HepG2 (cell line): ENCODE measurements at regions not wholly inside any gene's neighbourhood (a gene's known extent, or its start where the extent isn't known, plus 50 kb on each side); places are given as distances from the start of the nearest gene placed in this dataset.

Source experiments
- ATAC-seq: fragments of 200-7000 bp; cut with Tn5 transposase; 3 replicates; pipeline ENCODE4 v1.9.1; 2020; ENCODE audit warnings: mild to moderate bottlenecking, moderate library complexity
- BruUV-seq: library from RNA; stranded (reverse); fragments of 400-500 nt; replicated peaks from 2 replicates; lab custom pipeline; 2021; lab: Mats Ljungman, UMichigan
- CTCF ChIA-PET: fragments of 300-600 bp; formaldehyde crosslinking; extraction: SDS; loops from one replicate; lab custom pipeline; 2021; ENCODE audit warnings: low total read pairs, inconsistent platforms, low intra/inter-chr PET ratio; lab: Yijun Ruan, JAX
- POLR2A ChIA-PET: fragments of 350-600 bp; sonication (Branson Sonifier 250); formaldehyde crosslinking; loops from one replicate; lab custom pipeline; 2020; ENCODE audit warnings: antibody characterized with exemption, inconsistent platforms; lab: Yijun Ruan, JAX
- DNase-seq: peaks from one replicate; pipeline ENCODE4 v3.0.0-alpha.2; 2015; ENCODE audit warnings: low spot score
- FAIRE-seq: peaks from 3 replicates; lab custom pipeline; 2011; peaks lifted over from hg19 to GRCh38; lab: Jason Lieb, UNC
- H2AFZ ChIP-seq: one replicate; pipeline ENCODE4 v1.6.1; 2011; ENCODE audit warnings: low read length, inconsistent platforms
- H3K27ac ChIP-seq: fragments of 300-600 bp; 3 replicates; pipeline ENCODE4 v1.8.0; 2011; ENCODE audit warnings: mixed run types, mild to moderate bottlenecking, mixed read lengths, low read length, inconsistent platforms; ENCODE audit not compliant: insufficient read depth; ENCODE audit errors: extremely low read length
- H3K27me3 ChIP-seq, 2 experiments: fragments of 200-600 bp in 1 of 2; 2 replicates in 1 of 2; 3 replicates in 1 of 2; pipeline versions ENCODE4 v1.6.0 to v1.8.0; 2011; ENCODE audit warnings: low read length in 2 of 2, mild to moderate bottlenecking in 2 of 2, moderate library complexity in 2 of 2, inconsistent platforms in 1 of 2; ENCODE audit not compliant: insufficient read depth in 2 of 2, control insufficient read depth in 1 of 2
- H3K36me3 ChIP-seq, 2 experiments: fragments of 200-600 bp in 1 of 2; replicated peaks in 1 of 2; 2 replicates in 1 of 2; 3 replicates in 1 of 2; pipeline versions ENCODE4 v1.5.1 to v1.8.0; 2011; ENCODE audit warnings: low read length in 2 of 2, inconsistent platforms in 1 of 2; ENCODE audit not compliant: insufficient read depth in 2 of 2, control insufficient read depth in 1 of 2
- H3K4me1 ChIP-seq: 2 replicates; pipeline ENCODE4 v1.5.1; 2012; ENCODE audit warnings: low read length, inconsistent platforms; ENCODE audit not compliant: insufficient read depth
- H3K4me2 ChIP-seq: 2 replicates; pipeline ENCODE4 v1.6.0; 2011; ENCODE audit warnings: low read depth, low read length, inconsistent platforms
- H3K4me3 ChIP-seq, 3 experiments: fragments of 200-600 bp in 1 of 3; sonication (generic), shearing (Covaris generic) in 1 of 3; replicated peaks in 1 of 3; 2 replicates each; pipeline ENCODE4 v1.5.1; 2011 to 2016; ENCODE audit warnings: low read length in 3 of 3, inconsistent platforms in 2 of 3, low read depth in 2 of 3, mild to moderate bottlenecking in 2 of 3, control low read depth in 1 of 3, mixed read lengths in 1 of 3; ENCODE audit not compliant: insufficient read depth in 1 of 3
- H3K79me2 ChIP-seq: one replicate; pipeline ENCODE4 v1.6.1; 2011; ENCODE audit warnings: low read length, inconsistent platforms; ENCODE audit not compliant: insufficient read depth
- H3K9ac ChIP-seq: 2 replicates; pipeline ENCODE4 v1.6.0; 2011; ENCODE audit warnings: mild to moderate bottlenecking, low read depth, low read length, inconsistent platforms; ENCODE audit not compliant: insufficient read depth
- H3K9me3 ChIP-seq: 2 replicates; pipeline ENCODE4 v1.5.1; 2012; ENCODE audit warnings: mild to moderate bottlenecking, low read length
- H4K20me1 ChIP-seq: 2 replicates; pipeline ENCODE4 v1.6.0; 2011; ENCODE audit warnings: inconsistent platforms, mild to moderate bottlenecking, low read length, moderate library complexity; ENCODE audit not compliant: insufficient read depth
- WIZ ChIP-seq: sonication (generic); formaldehyde crosslinking; IDR thresholded peaks from 2 replicates; pipeline ENCODE4 v1.5.1; 2020; ENCODE audit warnings: mild to moderate bottlenecking, missing genetic modification reagents
- ZNF205 ChIP-seq: IDR thresholded peaks from 2 replicates; pipeline ENCODE4 v1.6.1; 2018; ENCODE audit warnings: missing biosample characterization, missing genetic modification reagents
- ZSCAN21 ChIP-seq: sonication (generic); formaldehyde crosslinking; IDR thresholded peaks from 2 replicates; pipeline ENCODE4 v1.8.0; 2022; ENCODE audit warnings: mild to moderate bottlenecking, missing genetic modification reagents, moderate library complexity, borderline replicate concordance
- WGBS: methylation state at CpG from one replicate; pipeline ENCODE4 v1.1.6; 2017; ENCODE audit warnings: low lambda C conversion rate; 5-methylcytosine and 5-hydroxymethylcytosine counted together
- in situ Hi-C: cut with HindIII; loops from 2 replicates; pipeline ENCODE4 v1.10.0; 2017; ENCODE audit warnings: low pct_unique_long_range_greater_than_20kb; ENCODE audit not compliant: extremely low pct_ligation_motif_present
- intact Hi-C: fragments of 100-400 bp; cut with micrococcal nuclease; formaldehyde crosslinking; loops from one replicate; pipeline ENCODE4 v1.10.0; 2022; ENCODE audit not compliant: unreplicated experiment
- TF ChIP-seq, protein P1 (sequence below): sonication (generic); formaldehyde crosslinking; IDR thresholded peaks from 2 replicates; pipeline ENCODE4 v1.5.0; 2020; ENCODE audit warnings: missing genetic modification reagents, mild to moderate bottlenecking, borderline replicate concordance
- TF ChIP-seq, protein P2 (sequence below): conservative IDR thresholded peaks from 2 replicates; pipeline ENCODE4 v1.6.1; 2018; ENCODE audit warnings: missing genetic modification reagents

DNA sequence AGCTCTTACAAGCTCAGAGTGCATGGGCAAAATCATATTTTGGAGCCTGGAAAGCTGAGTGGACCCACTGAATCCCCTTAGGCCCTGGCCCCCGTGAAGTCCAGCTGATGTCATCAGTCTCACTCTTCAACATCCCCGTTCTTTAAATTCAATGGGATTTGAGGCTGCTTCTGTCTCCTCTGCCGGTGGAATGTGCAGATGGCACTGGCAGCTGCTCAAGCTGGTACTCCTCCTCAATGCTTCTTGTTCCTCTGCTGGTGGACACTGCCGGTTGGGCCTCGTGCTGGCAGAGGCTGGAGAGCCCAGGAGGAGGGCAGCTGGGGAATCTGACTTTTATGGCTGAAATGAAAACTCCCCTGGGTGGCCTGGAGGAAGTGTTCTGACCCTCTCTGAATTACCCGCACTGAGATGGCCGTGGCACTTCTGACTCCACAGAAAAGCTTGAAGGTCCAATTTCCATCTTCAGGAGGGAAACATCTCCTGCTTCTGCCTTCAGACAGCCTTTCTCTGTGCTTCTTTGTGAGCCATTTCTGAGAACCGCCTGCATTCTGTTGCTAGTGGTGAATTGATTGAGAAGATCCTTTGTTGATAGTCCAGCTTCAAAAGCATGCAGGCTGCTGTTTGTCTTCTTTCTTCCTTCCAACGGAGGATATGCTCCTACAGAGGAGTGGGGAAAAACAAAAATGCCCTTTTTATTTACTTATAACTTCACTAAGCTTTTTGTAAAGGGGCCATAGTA lies 298.9 kb downstream of the TMEM38B start:
- Histone ChIP-seq H3K4me2 (no peak overlapping the region), H2AFZ (no peak overlapping the region), H3K4me3 (no peak overlapping the region), H3K36me3 (no peaks in the 10 kb centered on the region), H3K9me3 (no peaks in the 10 kb centered on the region), H3K9ac (no peak overlapping the region), H3K79me2 (no peaks in the 10 kb centered on the region), H3K4me1 (no peaks in the 10 kb centered on the region), H3K27me3 (no peaks in the 10 kb centered on the region), H4K20me1 (no peaks in the 10 kb centered on the region), H3K27ac (no peak overlapping the region)
- DNase-seq (no peak), ATAC-seq (no peak), FAIRE-seq (no peak)
- 13% methylated on average over 7 of the region's 9 CpGs for WGBS
- POLR2A ChIA-PET = no interaction called here
- in situ Hi-C loops (no loop called here), intact Hi-C loops (no loop called here)
- TF ChIP-seq ZNF205 (no peak), WIZ (CRISPR knock-in tag) (no peak), ZSCAN21 (CRISPR knock-in tag) (no peak)
- TF ChIP-seq, protein P1, sequence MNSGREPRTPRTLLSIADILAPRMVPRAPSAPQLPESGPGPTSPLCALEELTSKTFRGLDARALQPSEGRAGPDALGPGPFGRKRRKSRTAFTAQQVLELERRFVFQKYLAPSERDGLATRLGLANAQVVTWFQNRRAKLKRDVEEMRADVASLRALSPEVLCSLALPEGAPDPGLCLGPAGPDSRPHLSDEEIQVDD (CRISPR knock-in tag) = no peak
- TF ChIP-seq, protein P2, sequence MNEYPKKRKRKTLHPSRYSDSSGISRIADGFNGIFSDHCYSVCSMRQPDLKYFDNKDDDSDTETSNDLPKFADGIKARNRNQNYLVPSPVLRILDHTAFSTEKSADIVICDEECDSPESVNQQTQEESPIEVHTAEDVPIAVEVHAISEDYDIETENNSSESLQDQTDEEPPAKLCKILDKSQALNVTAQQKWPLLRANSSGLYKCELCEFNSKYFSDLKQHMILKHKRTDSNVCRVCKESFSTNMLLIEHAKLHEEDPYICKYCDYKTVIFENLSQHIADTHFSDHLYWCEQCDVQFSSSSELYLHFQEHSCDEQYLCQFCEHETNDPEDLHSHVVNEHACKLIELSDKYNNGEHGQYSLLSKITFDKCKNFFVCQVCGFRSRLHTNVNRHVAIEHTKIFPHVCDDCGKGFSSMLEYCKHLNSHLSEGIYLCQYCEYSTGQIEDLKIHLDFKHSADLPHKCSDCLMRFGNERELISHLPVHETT (CRISPR knock-in tag) = no peak
- CTCF ChIA-PET = no interaction called here
- BruUV-seq = no TSS peak
